IPS DF 4.7 (cell line): ENCODE measurements at regions not wholly inside any gene's neighbourhood (a gene's known extent, or its start where the extent isn't known, plus 50 kb on each side); places are given as distances from the start of the nearest gene placed in this dataset.
"Not testable (repeated sequence)": the region's sequence is repeated elsewhere in the genome, so short reads cannot be mapped to it uniquely, and the experiment has no call there.

Experiments
- DNase-seq: peaks from one replicate; pipeline ENCODE4 v3.0.0-alpha.2; 2013; ENCODE audit warnings: low spot score; ENCODE audit errors: extremely low read depth

- DNase-seq = no peak
Observed at GRCh38 chr21:17370916-17371315, 141.9 kb upstream of the CXADR start.

GRCh38 chr21:17371450-17371849 is 141.4 kb upstream of the CXADR start:
- DNase-seq = no peak

- DNase-seq = no peak
Observed at GRCh38 chr21:17372200-17372599, 140.6 kb upstream of the CXADR start.

GRCh38 chr21:17386498-17386897 is 126.3 kb upstream of the CXADR start:
- DNase-seq = no peak

GRCh38 chr21:17387030-17387617 is 125.7 kb upstream of the CXADR start:
- DNase-seq = no peak

GRCh38 chr21:17388226-17388625 is 124.6 kb upstream of the CXADR start:
- DNase-seq = no peak

GRCh38 chr21:17389311-17389710 is 123.5 kb upstream of the CXADR start:
- no peak for DNase-seq

GRCh38 chr21:17390569-17390968 is 122.3 kb upstream of the CXADR start:
- no peak for DNase-seq

- DNase-seq = no peak
Observed at GRCh38 chr21:17391811-17392340, 121.0 kb upstream of the CXADR start.

- DNase-seq = no peak
Observed at GRCh38 chr21:17393413-17393812, 119.4 kb upstream of the CXADR start.

GRCh38 chr21:17396948-17397347 is 115.9 kb upstream of the CXADR start:
- DNase-seq = no peak

- DNase-seq = no peak
Observed at GRCh38 chr21:17397703-17398102, 115.1 kb upstream of the CXADR start.

GRCh38 chr21:17398954-17399353 is 113.9 kb upstream of the CXADR start:
- DNase-seq = not testable (repeated sequence)

- no peak for DNase-seq
Observed at GRCh38 chr21:17402937-17403336, 109.9 kb upstream of the CXADR start.

- DNase-seq = no peak
Observed at GRCh38 chr21:17406202-17406601, 106.6 kb upstream of the CXADR start.

- DNase-seq = no peak
Observed at GRCh38 chr21:17414766-17415165, 98.1 kb upstream of the CXADR start.

GRCh38 chr21:17416139-17416538 is 96.7 kb upstream of the CXADR start:
- no peak for DNase-seq

GRCh38 chr21:17422931-17423330 is 89.9 kb upstream of the CXADR start:
- no peak for DNase-seq

- no peak for DNase-seq
Observed at GRCh38 chr21:17427157-17427556, 85.7 kb upstream of the CXADR start.

GRCh38 chr21:17427831-17428483 is 84.9 kb upstream of the CXADR start:
- DNase-seq = no peak

GRCh38 chr21:17428484-17428869 is 84.4 kb upstream of the CXADR start:
- DNase-seq = no peak

GRCh38 chr21:17428980-17429379 is 83.9 kb upstream of the CXADR start:
- no peak for DNase-seq

- DNase-seq = no peak
Observed at GRCh38 chr21:17429936-17430335, 82.9 kb upstream of the CXADR start.
